ENCODE measurements at regions not wholly inside any gene's neighbourhood (a gene's known extent, or its start where the extent isn't known, plus 50 kb on each side); places are given as distances from the start of the nearest gene placed in this dataset.

GRCh38 chr15:66841953-66842681, 140.1 kb downstream of the SMAD6 start:
- TF ChIP-seq CTCF (IDR thresholded peaks at IDR 0.05) (no peak), POLR2A (IDR thresholded peaks at IDR 0.05) (peak; percentile 76 to 87 (median 79))

Measured in body of pancreas (tissue), 4 donors.